ENCODE measurements at regions not wholly inside any gene's neighbourhood (a gene's known extent, or its start where the extent isn't known, plus 50 kb on each side); places are given as distances from the start of the nearest gene placed in this dataset.

DNA sequence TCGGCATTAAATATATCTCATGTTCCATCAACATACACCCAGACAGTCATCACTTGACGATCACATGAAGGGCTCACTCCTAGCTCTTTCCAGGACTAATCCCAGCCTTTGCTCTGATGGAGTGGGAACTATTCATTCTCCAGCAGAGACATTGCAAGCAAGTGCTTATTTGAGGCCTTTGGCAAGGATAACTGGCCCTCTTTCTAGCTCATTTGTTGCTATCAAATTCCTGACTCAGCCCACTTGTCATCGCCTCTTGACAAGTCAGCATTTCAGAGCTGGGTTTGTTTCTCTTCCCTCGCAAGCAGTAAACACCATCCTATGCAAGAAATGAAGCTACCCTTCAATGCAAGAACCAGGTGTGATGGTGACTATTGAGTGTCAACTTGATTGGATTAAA lies 1165.7 kb upstream of the AUTS2 start:
- Mint-ChIP-seq H3K27ac (no peak overlapping the region), H3K27me3 (no peaks in the 10 kb centered on the region), H3K4me3 (no peak overlapping the region), H3K4me1 (no peaks in the 10 kb centered on the region), H3K36me3 (no peaks in the 10 kb centered on the region), H3K9me3 (peaks cover 3 to 25% (median 14%) of the 10 kb centered on the region in 5 donors)
- H3K36me3 ChIP-seq (ENCODE audit: insufficient read depth, low read length): no peaks in the 10 kb centered on the region
- DNase-seq: no peak
- no peaks in the 10 kb centered on the region for H3K4me1 ChIP-seq (ENCODE audit: insufficient read depth, low read length)
- H3K27ac ChIP-seq (ENCODE audit: low read depth, low read length): no peak overlapping the region
- H3K4me3 ChIP-seq (ENCODE audit: low read length): no peak overlapping the region
- ChIA-PET CTCF (no interaction called here), POLR2A (no interaction called here)
- H3K9me3 ChIP-seq (ENCODE audit: low read length): no peaks in the 10 kb centered on the region
- H3K27me3 ChIP-seq (ENCODE audit: insufficient read depth, low read length, poor library complexity, severe bottlenecking): no peaks in the 10 kb centered on the region

DNA sequence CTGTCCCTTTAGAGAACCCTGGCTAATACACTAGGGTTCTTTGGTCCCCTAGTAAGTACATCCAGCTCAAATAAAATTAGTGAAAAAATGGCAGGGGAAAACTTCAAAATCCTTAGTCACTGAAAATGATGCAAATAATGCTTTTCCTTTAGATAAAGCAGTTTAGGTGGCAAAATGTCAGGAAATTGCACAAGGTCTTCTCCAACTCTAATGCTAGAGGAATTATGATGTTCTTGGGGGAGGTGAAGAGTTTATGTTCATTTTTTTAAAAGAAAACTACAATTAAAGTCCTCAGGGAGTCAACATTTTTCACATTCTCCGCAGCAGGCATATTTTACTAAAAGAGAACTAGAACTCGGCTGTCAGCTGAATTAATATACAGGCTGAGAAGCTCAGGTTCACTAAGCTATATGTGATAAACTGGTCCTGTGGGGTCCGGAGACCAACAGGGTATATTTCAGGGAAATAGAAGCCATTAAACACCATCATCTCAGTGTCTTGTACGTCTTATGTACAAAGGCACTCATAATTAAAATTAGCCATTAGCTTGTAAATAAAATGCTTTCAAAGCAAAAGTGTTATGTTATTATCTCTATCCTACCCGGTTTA lies 1164.7 kb upstream of the AUTS2 start:
- CTCF ChIA-PET: no interaction called here
- Histone ChIP-seq H3K4me1 (ENCODE audit: insufficient read depth, low read length) (no peaks in the 10 kb centered on the region), H3K27me3 (ENCODE audit: insufficient read depth, low read length, poor library complexity, severe bottlenecking) (no peaks in the 10 kb centered on the region), H3K36me3 (ENCODE audit: insufficient read depth, low read length) (no peaks in the 10 kb centered on the region), H3K4me3 (ENCODE audit: low read length) (no peak overlapping the region), H3K9me3 (ENCODE audit: low read length) (peaks cover 2% of the 10 kb centered on the region), H3K27ac (ENCODE audit: low read depth, low read length) (no peak overlapping the region)
- POLR2A ChIA-PET: no interaction called here
- Mint-ChIP-seq H3K36me3 (no peaks in the 10 kb centered on the region), H3K9me3 (peaks cover 3 to 34% (median 20%) of the 10 kb centered on the region in 5 donors), H3K4me1 (no peaks in the 10 kb centered on the region), H3K27me3 (no peaks in the 10 kb centered on the region), H3K27ac (no peak overlapping the region), H3K4me3 (no peak overlapping the region)
- no peak for DNase-seq

DNA sequence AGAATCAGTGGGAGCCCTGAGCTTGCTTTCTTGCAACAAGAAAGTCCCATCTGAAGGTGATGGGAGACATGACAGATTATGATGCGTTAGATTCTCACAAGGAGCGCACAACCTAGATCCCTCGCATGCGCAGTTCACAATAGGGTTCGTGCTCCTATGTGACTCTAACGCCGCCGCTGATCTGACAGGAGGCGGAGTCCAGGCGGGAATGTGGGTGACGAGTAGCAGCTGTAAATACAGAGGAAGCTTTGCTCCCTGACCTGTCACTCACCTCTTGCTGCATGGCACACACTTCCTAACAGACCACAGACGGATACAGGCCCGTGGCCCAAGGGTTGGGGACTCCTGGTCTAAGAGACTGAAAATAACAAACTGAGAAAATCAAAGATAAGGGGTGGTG lies 1163.4 kb upstream of the AUTS2 start:
- Histone ChIP-seq H3K27me3 (ENCODE audit: insufficient read depth, low read length, poor library complexity, severe bottlenecking) (no peaks in the 10 kb centered on the region), H3K4me1 (ENCODE audit: insufficient read depth, low read length) (no peaks in the 10 kb centered on the region), H3K9me3 (ENCODE audit: low read length) (peaks cover 5% of the 10 kb centered on the region), H3K27ac (ENCODE audit: low read depth, low read length) (no peak overlapping the region), H3K4me3 (ENCODE audit: low read length) (no peak overlapping the region), H3K36me3 (ENCODE audit: insufficient read depth, low read length) (no peaks in the 10 kb centered on the region)
- Mint-ChIP-seq H3K4me1 (no peaks in the 10 kb centered on the region), H3K36me3 (no peaks in the 10 kb centered on the region), H3K27me3 (no peaks in the 10 kb centered on the region), H3K27ac (no peak overlapping the region), H3K9me3 (peaks cover 3 to 38% (median 25%) of the 10 kb centered on the region in 5 donors), H3K4me3 (no peak overlapping the region)
- DNase-seq: no peak
- POLR2A ChIA-PET: no interaction called here
- CTCF ChIA-PET: interaction anchor here (1.2 kb wide), 1 partner anchor 9 kb away, joined by 3 read pairs; no protein-coding TSS in a partner anchor

GRCh38 chr7:68438016-68438415 lies 1160.3 kb upstream of the AUTS2 start:
- Mint-ChIP-seq H3K4me3 (no peak overlapping the region), H3K9me3 (peaks cover 10 to 37% (median 23%) of the 10 kb centered on the region in 5 donors), H3K36me3 (no peaks in the 10 kb centered on the region), H3K27me3 (no peaks in the 10 kb centered on the region), H3K27ac (no peak overlapping the region), H3K4me1 (no peaks in the 10 kb centered on the region)
- Histone ChIP-seq H3K36me3 (ENCODE audit: insufficient read depth, low read length) (no peaks in the 10 kb centered on the region), H3K27me3 (ENCODE audit: insufficient read depth, low read length, poor library complexity, severe bottlenecking) (no peaks in the 10 kb centered on the region), H3K4me3 (ENCODE audit: low read length) (no peak overlapping the region), H3K4me1 (ENCODE audit: insufficient read depth, low read length) (no peaks in the 10 kb centered on the region), H3K9me3 (ENCODE audit: low read length) (peaks cover 5% of the 10 kb centered on the region), H3K27ac (ENCODE audit: low read depth, low read length) (no peak overlapping the region)
- CTCF ChIA-PET: no interaction called here
- POLR2A ChIA-PET: no interaction called here
- DNase-seq: no peak

GRCh38 chr7:68438811-68439210 lies 1159.5 kb upstream of the AUTS2 start:
- no peaks in the 10 kb centered on the region for H3K4me1 Mint-ChIP-seq
- no peak for DNase-seq
- no peak overlapping the region for H3K4me3 Mint-ChIP-seq

DNA sequence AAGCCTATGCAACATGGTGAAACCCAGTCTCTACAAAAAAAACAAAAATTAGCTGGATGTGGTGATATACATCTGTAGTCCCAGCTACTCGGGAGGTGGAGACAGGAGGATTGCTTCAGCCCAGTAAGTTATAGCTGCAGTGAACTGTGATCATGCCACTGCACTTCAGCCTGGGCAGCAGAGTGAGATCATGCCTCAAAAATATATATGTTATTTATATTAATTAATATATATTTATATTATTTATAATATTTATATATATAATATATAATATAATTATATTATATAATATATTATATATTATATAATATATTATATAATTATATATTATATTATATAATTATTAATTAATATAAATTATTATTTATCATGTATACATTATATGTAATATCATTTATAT lies 1158.4 kb upstream of the AUTS2 start:
- Histone ChIP-seq H3K36me3 (ENCODE audit: insufficient read depth, low read length) (no peaks in the 10 kb centered on the region), H3K27ac (ENCODE audit: low read depth, low read length) (no peak overlapping the region), H3K27me3 (ENCODE audit: insufficient read depth, low read length, poor library complexity, severe bottlenecking) (no peaks in the 10 kb centered on the region), H3K9me3 (ENCODE audit: low read length) (peaks cover 5% of the 10 kb centered on the region), H3K4me1 (ENCODE audit: insufficient read depth, low read length) (no peaks in the 10 kb centered on the region), H3K4me3 (ENCODE audit: low read length) (no peak overlapping the region)
- Mint-ChIP-seq H3K9me3 (peaks cover 11 to 29% (median 22%) of the 10 kb centered on the region in 5 donors), H3K4me3 (no peak overlapping the region), H3K36me3 (no peaks in the 10 kb centered on the region), H3K4me1 (no peaks in the 10 kb centered on the region), H3K27me3 (no peaks in the 10 kb centered on the region), H3K27ac (no peak overlapping the region)
- no peak for DNase-seq
- CTCF ChIA-PET: no interaction called here
- POLR2A ChIA-PET: no interaction called here

More at GRCh38 chr7:68438811-68439210, 1159.5 kb upstream of the AUTS2 start:
- peaks cover 11 to 37% (median 22%) of the 10 kb centered on the region in 5 donors for H3K9me3 Mint-ChIP-seq
- Histone ChIP-seq H3K36me3 (ENCODE audit: insufficient read depth, low read length) (no peaks in the 10 kb centered on the region), H3K4me1 (ENCODE audit: insufficient read depth, low read length) (no peaks in the 10 kb centered on the region), H3K27ac (ENCODE audit: low read depth, low read length) (no peak overlapping the region), H3K4me3 (ENCODE audit: low read length) (no peak overlapping the region), H3K27me3 (ENCODE audit: insufficient read depth, low read length, poor library complexity, severe bottlenecking) (no peaks in the 10 kb centered on the region), H3K9me3 (ENCODE audit: low read length) (peaks cover 5% of the 10 kb centered on the region)
- H3K27ac Mint-ChIP-seq: no peak overlapping the region
- ChIA-PET CTCF (no interaction called here), POLR2A (no interaction called here)
- H3K36me3 Mint-ChIP-seq: no peaks in the 10 kb centered on the region
- H3K27me3 Mint-ChIP-seq: no peaks in the 10 kb centered on the region

GRCh38 chr7:68440866-68441265 lies 1157.4 kb upstream of the AUTS2 start:
- no peaks in the 10 kb centered on the region for H3K4me1 Mint-ChIP-seq
- no peak for DNase-seq

GRCh38 chr7:68441645-68442044 lies 1156.6 kb upstream of the AUTS2 start:
- no peaks in the 10 kb centered on the region for H3K36me3 ChIP-seq (ENCODE audit: insufficient read depth, low read length)
- no peaks in the 10 kb centered on the region for H3K27me3 ChIP-seq (ENCODE audit: insufficient read depth, low read length, poor library complexity, severe bottlenecking)
- Mint-ChIP-seq H3K27ac (no peak overlapping the region), H3K36me3 (no peaks in the 10 kb centered on the region), H3K27me3 (no peaks in the 10 kb centered on the region), H3K9me3 (peaks cover 13 to 32% (median 18%) of the 10 kb centered on the region in 5 donors), H3K4me3 (no peak overlapping the region), H3K4me1 (no peaks in the 10 kb centered on the region)
- no peak overlapping the region for H3K27ac ChIP-seq (ENCODE audit: low read depth, low read length)
- CTCF ChIA-PET: no interaction called here
- no peak for DNase-seq
- H3K4me1 ChIP-seq (ENCODE audit: insufficient read depth, low read length): no peaks in the 10 kb centered on the region
- H3K4me3 ChIP-seq (ENCODE audit: low read length): no peak overlapping the region
- peaks cover 5% of the 10 kb centered on the region for H3K9me3 ChIP-seq (ENCODE audit: low read length)
- POLR2A ChIA-PET: no interaction called here

More at GRCh38 chr7:68440866-68441265, 1157.4 kb upstream of the AUTS2 start:
- Mint-ChIP-seq H3K27ac (no peak overlapping the region), H3K36me3 (no peaks in the 10 kb centered on the region), H3K9me3 (peaks cover 13 to 32% (median 20%) of the 10 kb centered on the region in 5 donors), H3K4me3 (no peak overlapping the region), H3K27me3 (no peaks in the 10 kb centered on the region)
- ChIA-PET POLR2A (no interaction called here), CTCF (no interaction called here)
- no peak overlapping the region for H3K27ac ChIP-seq (ENCODE audit: low read depth, low read length)
- no peaks in the 10 kb centered on the region for H3K36me3 ChIP-seq (ENCODE audit: insufficient read depth, low read length)
- no peaks in the 10 kb centered on the region for H3K27me3 ChIP-seq (ENCODE audit: insufficient read depth, low read length, poor library complexity, severe bottlenecking)
- H3K4me3 ChIP-seq (ENCODE audit: low read length): no peak overlapping the region
- H3K4me1 ChIP-seq (ENCODE audit: insufficient read depth, low read length): no peaks in the 10 kb centered on the region
- peaks cover 5% of the 10 kb centered on the region for H3K9me3 ChIP-seq (ENCODE audit: low read length)
